K562 (cell line): ENCODE measurements at regions not wholly inside any gene's neighbourhood (a gene's known extent, or its start where the extent isn't known, plus 50 kb on each side); places are given as distances from the start of the nearest gene placed in this dataset.

ENCODE experiments used
- ATAC-seq: fragments of 200-7000 bp; cut with Tn5 transposase; 3 replicates; pipeline ENCODE4 v1.9.1; 2020; ENCODE audit warnings: moderate library complexity
- BruUV-seq: library from RNA; stranded (reverse); fragments of 400-500 nt; replicated peaks from 2 replicates; lab custom pipeline; 2021; lab: Mats Ljungman, UMichigan
- CTCF ChIA-PET: fragments of 300-600 bp; formaldehyde crosslinking; extraction: SDS; loops from one replicate; lab custom pipeline; 2021; ENCODE audit warnings: low intra/inter-chr PET ratio; lab: Yijun Ruan, JAX
- POLR2A ChIA-PET: fragments of 300-600, 350-650 bp; sonication (Branson Sonifier 250); formaldehyde crosslinking; extraction: SDS; loops from one replicate; lab custom pipeline; 2021; ENCODE audit warnings: antibody characterized with exemption, inconsistent platforms; lab: Yijun Ruan, JAX
- DNase-seq, 4 experiments: peaks; one replicate each; pipeline versions ENCODE4 v3.0.0 to v3.0.0-alpha.2; 2011 to 2018; ENCODE audit warnings: low spot score in 3 of 4, mixed read lengths in 3 of 4; ENCODE audit errors: extremely low read depth in 1 of 4
- FAIRE-seq: peaks from 2 replicates; lab custom pipeline; 2011; peaks lifted over from hg19 to GRCh38; lab: Jason Lieb, UNC
- H2AFZ ChIP-seq: 2 replicates; pipeline ENCODE4 v1.6.0; 2011; ENCODE audit warnings: low read depth, low read length, control low read depth, inconsistent platforms
- H3K27ac ChIP-seq: fragments of 200-600 bp; 3 replicates; pipeline ENCODE4 v1.8.0; 2011; ENCODE audit warnings: low read depth, mild to moderate bottlenecking, control low read depth, inconsistent platforms, low read length, moderate library complexity, mixed read lengths; ENCODE audit errors: extremely low read depth
- H3K27me3 ChIP-seq, 2 experiments: fragments of 300-600 bp in 1 of 2; 2 replicates in 1 of 2; 3 replicates in 1 of 2; pipeline versions ENCODE4 v1.6.0 to v1.8.0; 2011; ENCODE audit warnings: inconsistent platforms in 2 of 2, low read length in 2 of 2, mild to moderate bottlenecking in 1 of 2, mixed read lengths in 1 of 2, moderate library complexity in 1 of 2; ENCODE audit not compliant: control insufficient read depth in 2 of 2, insufficient read depth in 2 of 2
- H3K36me3 ChIP-seq: fragments of 300-600 bp; 3 replicates; pipeline ENCODE4 v1.8.0; 2011; ENCODE audit warnings: mild to moderate bottlenecking, low read length, inconsistent platforms; ENCODE audit not compliant: control insufficient read depth, insufficient read depth
- H3K4me1 ChIP-seq, 2 experiments: fragments of 200-600 bp in 1 of 2; replicated peaks in 1 of 2; 2 replicates in 1 of 2; 3 replicates in 1 of 2; pipeline versions ENCODE4 v1.5.1 to v1.8.0; 2011; ENCODE audit warnings: inconsistent platforms in 2 of 2, low read length in 2 of 2, mild to moderate bottlenecking in 1 of 2, mixed read lengths in 1 of 2, moderate library complexity in 1 of 2; ENCODE audit not compliant: control insufficient read depth in 2 of 2, insufficient read depth in 2 of 2
- H3K4me2 ChIP-seq: 2 replicates; pipeline ENCODE4 v1.6.1; 2011; ENCODE audit warnings: low read length, control low read depth, inconsistent platforms, mixed read lengths; ENCODE audit not compliant: insufficient read depth
- H3K4me3 ChIP-seq: fragments of 200-600 bp; sonication (generic), shearing (Covaris generic); 2 replicates; pipeline ENCODE4 v1.5.1; 2016; ENCODE audit warnings: control low read depth, inconsistent platforms
- H3K79me2 ChIP-seq: fragments of 200-600 bp; 3 replicates; pipeline ENCODE4 v1.8.0; 2011; ENCODE audit warnings: low read length, inconsistent platforms; ENCODE audit not compliant: control insufficient read depth, insufficient read depth
- H3K9ac ChIP-seq, 2 experiments: 2 replicates each; pipeline versions ENCODE4 v1.6.0 to v1.6.1; 2011; ENCODE audit warnings: low read depth in 2 of 2, low read length in 2 of 2, control low read depth in 1 of 2, inconsistent platforms in 1 of 2, mild to moderate bottlenecking in 1 of 2, mixed read lengths in 1 of 2; ENCODE audit not compliant: insufficient read depth in 1 of 2
- H3K9me1 ChIP-seq: one replicate; pipeline ENCODE4 v1.6.0; 2011; ENCODE audit warnings: inconsistent platforms, mild to moderate bottlenecking, low read length, moderate library complexity; ENCODE audit not compliant: control insufficient read depth, insufficient read depth
- H3K9me3 ChIP-seq: replicated peaks from 2 replicates; pipeline ENCODE4 v1.5.1; 2011; ENCODE audit warnings: low read depth, low read length, inconsistent platforms; ENCODE audit not compliant: control insufficient read depth, insufficient read depth
- H4K20me1 ChIP-seq: replicated peaks from 2 replicates; pipeline ENCODE4 v1.6.1; 2011; ENCODE audit warnings: low read length, inconsistent platforms, mixed read lengths; ENCODE audit not compliant: control insufficient read depth, insufficient read depth
- HNRNPUL1 ChIP-seq: fragments of 200-400 bp; formaldehyde crosslinking; IDR thresholded peaks from 2 replicates; pipeline ENCODE4 v1.6.1; 2017; ENCODE audit warnings: low read length
- PML ChIP-seq: IDR thresholded peaks from 2 replicates; pipeline ENCODE4 v1.6.1; 2012; ENCODE audit warnings: low read length, inconsistent platforms
- POLR2A ChIP-seq: fragments of 450-650 bp; conservative IDR thresholded peaks from 2 replicates; pipeline ENCODE4 v1.6.1; 2016
- RBM14 ChIP-seq: fragments of 200-400 bp; formaldehyde crosslinking; IDR thresholded peaks from 2 replicates; pipeline ENCODE4 v1.6.1; 2018; ENCODE audit warnings: low read depth, mild to moderate bottlenecking, low read length, moderate library complexity, borderline replicate concordance; ENCODE audit not compliant: insufficient read depth
- RBM22 ChIP-seq: fragments of 200-400 bp; formaldehyde crosslinking; IDR thresholded peaks from 2 replicates; pipeline ENCODE4 v1.6.1; 2018; ENCODE audit warnings: low read length, low read depth; ENCODE audit not compliant: poor library complexity, severe bottlenecking
- RCOR1 ChIP-seq, 2 experiments: IDR thresholded peaks; 2 replicates each; pipeline ENCODE4 v1.6.1; 2012; ENCODE audit warnings: low read depth in 2 of 2, low read length in 2 of 2, borderline replicate concordance in 1 of 2, improper control_type of control experiment in 1 of 2
- RFX1 ChIP-seq: fragments of 450-650 bp; IDR thresholded peaks from 2 replicates; pipeline ENCODE4 v1.6.1; 2016; ENCODE audit warnings: mild to moderate bottlenecking, moderate library complexity
- TBL1XR1 ChIP-seq, 2 experiments: IDR thresholded peaks; 2 replicates each; pipeline ENCODE4 v1.6.1; 2012; ENCODE audit warnings: improper control_type of control experiment in 2 of 2, low read length in 2 of 2, mild to moderate bottlenecking in 1 of 2
- ZNF41 ChIP-seq: fragments of 250-450 bp; sonication (Bioruptor Pico); conservative IDR thresholded peaks from 2 replicates; pipeline ENCODE4 v1.4.0; 2020; ENCODE audit warnings: mild to moderate bottlenecking
- WGBS: fragments of 100-300 bp; shearing (Covaris generic); methylation state at CpG from one replicate; pipeline ENCODE4 v1.1.6; 2016; ENCODE audit warnings: low coverage, mixed read lengths; ENCODE audit not compliant: insufficient coverage; ENCODE audit errors: missing lambda C conversion rate; 5-methylcytosine and 5-hydroxymethylcytosine counted together
- in situ Hi-C: fragments of 300-500 bp; cut with MboI; formaldehyde crosslinking; loops from 4 replicates; pipeline ENCODE4 v1.15.0; 2018; ENCODE audit warnings: inconsistent platforms, mixed read lengths
- intact Hi-C: fragments of 100-400 bp; cut with micrococcal nuclease; formaldehyde crosslinking; loops from 2 replicates; pipeline ENCODE4 v1.14.2; 2022
- TF ChIP-seq, protein P1 (sequence below): fragments of 200-800 bp; sonication (Bioruptor generic); IDR thresholded peaks from 2 replicates; pipeline ENCODE4 v1.6.1; 2017; ENCODE audit warnings: missing genetic modification characterization, missing compliant biosample characterization
- TF ChIP-seq, protein P2 (sequence below), 2 experiments: fragments of 450-650 bp; conservative IDR thresholded peaks; 2 replicates each; pipeline ENCODE4 v1.6.1; 2017; ENCODE audit warnings: mild to moderate bottlenecking in 2 of 2, moderate library complexity in 2 of 2

DNA sequence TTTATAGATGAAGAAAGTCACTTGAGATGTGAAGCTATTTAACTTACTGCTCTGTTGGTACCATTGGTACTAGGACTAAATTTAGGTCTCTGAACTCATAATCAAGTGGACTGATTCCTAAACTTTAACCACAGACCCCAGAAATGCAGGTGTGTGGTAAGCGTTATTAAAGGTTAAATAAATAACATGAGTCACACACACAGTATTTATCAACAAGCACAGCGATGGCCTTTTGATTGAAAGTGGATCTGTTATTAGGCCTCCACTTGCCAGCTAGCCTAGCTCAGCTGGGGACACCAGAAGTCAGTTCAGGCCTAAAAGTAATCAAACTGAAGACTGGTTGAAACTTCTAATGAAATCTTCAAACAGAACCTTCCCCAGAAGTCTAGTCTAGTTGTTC lies 161.3 kb upstream of the DPP10 start:
- no peak overlapping the region for H3K4me3 ChIP-seq
- no peaks in the 10 kb centered on the region for H3K9me3 ChIP-seq
- WGBS, result 0% methylated on average over 2 of the region's 2 CpGs
- H3K36me3 ChIP-seq, result no peaks in the 10 kb centered on the region
- no TSS peak for BruUV-seq
- in situ Hi-C loops (no loop called here), intact Hi-C loops (no loop called here)
- DNase-seq (no peak), FAIRE-seq (no peak), ATAC-seq (no peak)
- CTCF ChIA-PET, result no interaction called here
- H4K20me1 ChIP-seq, result no peaks in the 10 kb centered on the region
- no peaks in the 10 kb centered on the region for H3K79me2 ChIP-seq
- no peak overlapping the region for H3K4me2 ChIP-seq
- no peak for TF ChIP-seq RFX1
- TF ChIP-seq, protein P1, sequence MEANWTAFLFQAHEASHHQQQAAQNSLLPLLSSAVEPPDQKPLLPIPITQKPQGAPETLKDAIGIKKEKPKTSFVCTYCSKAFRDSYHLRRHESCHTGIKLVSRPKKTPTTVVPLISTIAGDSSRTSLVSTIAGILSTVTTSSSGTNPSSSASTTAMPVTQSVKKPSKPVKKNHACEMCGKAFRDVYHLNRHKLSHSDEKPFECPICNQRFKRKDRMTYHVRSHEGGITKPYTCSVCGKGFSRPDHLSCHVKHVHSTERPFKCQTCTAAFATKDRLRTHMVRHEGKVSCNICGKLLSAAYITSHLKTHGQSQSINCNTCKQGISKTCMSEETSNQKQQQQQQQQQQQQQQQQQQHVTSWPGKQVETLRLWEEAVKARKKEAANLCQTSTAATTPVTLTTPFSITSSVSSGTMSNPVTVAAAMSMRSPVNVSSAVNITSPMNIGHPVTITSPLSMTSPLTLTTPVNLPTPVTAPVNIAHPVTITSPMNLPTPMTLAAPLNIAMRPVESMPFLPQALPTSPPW (CRISPR knock-in tag), result no peak
- TF ChIP-seq ZNF41 (CRISPR knock-in tag), result no peak
- TF ChIP-seq PML, result no peak
- TF ChIP-seq RCOR1 (IDR thresholded peaks at IDR 0.05; ENCODE audit: borderline replicate concordance in 1 of 2, low read depth in 2 of 2, low read length in 2 of 2), result no peak
- TF ChIP-seq POLR2A, result no peak
- TF ChIP-seq RBM14, result no peak
- no peak for TF ChIP-seq TBL1XR1 (IDR thresholded peaks at IDR 0.05; ENCODE audit: low read length in 2 of 2)
- TF ChIP-seq HNRNPUL1, result no peak
- TF ChIP-seq, protein P2, sequence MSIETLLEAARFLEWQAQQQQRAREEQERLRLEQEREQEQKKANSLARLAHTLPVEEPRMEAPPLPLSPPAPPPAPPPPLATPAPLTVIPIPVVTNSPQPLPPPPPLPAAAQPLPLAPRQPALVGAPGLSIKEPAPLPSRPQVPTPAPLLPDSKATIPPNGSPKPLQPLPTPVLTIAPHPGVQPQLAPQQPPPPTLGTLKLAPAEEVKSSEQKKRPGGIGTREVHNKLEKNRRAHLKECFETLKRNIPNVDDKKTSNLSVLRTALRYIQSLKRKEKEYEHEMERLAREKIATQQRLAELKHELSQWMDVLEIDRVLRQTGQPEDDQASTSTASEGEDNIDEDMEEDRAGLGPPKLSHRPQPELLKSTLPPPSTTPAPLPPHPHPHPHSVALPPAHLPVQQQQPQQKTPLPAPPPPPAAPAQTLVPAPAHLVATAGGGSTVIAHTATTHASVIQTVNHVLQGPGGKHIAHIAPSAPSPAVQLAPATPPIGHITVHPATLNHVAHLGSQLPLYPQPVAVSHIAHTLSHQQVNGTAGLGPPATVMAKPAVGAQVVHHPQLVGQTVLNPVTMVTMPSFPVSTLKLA (conservative IDR thresholded peaks at IDR 0.05), result no peak
- no peak for TF ChIP-seq RBM22
- no peak overlapping the region for H2AFZ ChIP-seq
- no peaks in the 10 kb centered on the region for H3K9me1 ChIP-seq
- no peaks in the 10 kb centered on the region for H3K4me1 ChIP-seq
- no peak overlapping the region for H3K27ac ChIP-seq
- H3K27me3 ChIP-seq, result no peaks in the 10 kb centered on the region
- no peak overlapping the region for H3K9ac ChIP-seq
- POLR2A ChIA-PET, result no interaction called here
